Neural cell (in vitro differentiated cells): ENCODE measurements at regions not wholly inside any gene's neighbourhood (a gene's known extent, or its start where the extent isn't known, plus 50 kb on each side); places are given as distances from the start of the nearest gene placed in this dataset.

Experiments used
- EP300 ChIP-seq: fragments of 450-650 bp; conservative IDR thresholded peaks from 2 replicates; pipeline ENCODE4 v1.6.1; 2014; ENCODE audit warnings: antibody characterized with exemption, mild to moderate bottlenecking, moderate library complexity; ENCODE audit not compliant: poor library complexity, severe bottlenecking
- EZH2 ChIP-seq: fragments of 200-600, 300-800 bp; shearing (Covaris generic), sonication (generic); IDR thresholded peaks from 2 replicates; pipeline ENCODE4 v1.6.1; 2014; ENCODE audit warnings: antibody characterized with exemption, low read length, borderline replicate concordance, mild to moderate bottlenecking; ENCODE audit not compliant: insufficient read depth, poor library complexity, severe bottlenecking
- MXI1 ChIP-seq: fragments of 450-650 bp; conservative IDR thresholded peaks from 2 replicates; pipeline ENCODE4 v1.6.1; 2014; ENCODE audit warnings: antibody characterized with exemption, mild to moderate bottlenecking; ENCODE audit not compliant: poor library complexity, severe bottlenecking
- RAD21 ChIP-seq: fragments of 450-650 bp; conservative IDR thresholded peaks from 2 replicates; pipeline ENCODE4 v1.6.1; 2014; ENCODE audit warnings: antibody characterized with exemption, mild to moderate bottlenecking, moderate library complexity
- TF ChIP-seq, protein P1 (sequence below): IDR thresholded peaks from 2 replicates; pipeline ENCODE4 v1.6.1; 2012; ENCODE audit warnings: borderline replicate concordance
- TF ChIP-seq, protein P2 (sequence below): fragments of 450-650 bp; IDR thresholded peaks from 2 replicates; pipeline ENCODE4 v1.5.1; 2014; ENCODE audit warnings: antibody characterized with exemption, mild to moderate bottlenecking, moderate library complexity; ENCODE audit not compliant: poor library complexity, severe bottlenecking

DNA sequence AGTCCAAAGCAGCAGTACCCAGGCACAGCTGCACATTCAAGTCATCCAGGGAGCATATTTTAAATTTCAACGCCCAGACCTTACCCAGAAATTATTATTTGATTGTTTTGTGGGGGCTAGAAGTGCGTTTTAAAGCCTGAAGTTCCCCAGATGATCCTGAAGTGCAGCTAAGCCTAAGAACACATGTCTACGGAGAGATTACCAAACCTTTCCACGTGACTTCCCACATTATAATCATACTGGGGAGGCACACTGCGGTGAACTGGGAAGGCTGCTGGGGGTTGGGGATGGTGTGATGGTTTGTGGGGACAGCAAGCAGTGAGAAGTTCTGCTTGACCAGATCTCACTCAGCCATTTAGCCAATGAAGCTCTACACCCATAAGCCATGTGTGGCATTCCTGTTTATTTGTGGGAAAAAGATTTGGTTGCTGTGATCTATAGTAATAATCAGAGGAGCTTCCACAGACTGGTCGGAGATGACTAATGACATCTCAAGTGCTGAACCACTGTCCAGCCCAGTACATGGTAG lies 93.4 kb upstream of the CDH6 start:
- TF ChIP-seq, protein P1, sequence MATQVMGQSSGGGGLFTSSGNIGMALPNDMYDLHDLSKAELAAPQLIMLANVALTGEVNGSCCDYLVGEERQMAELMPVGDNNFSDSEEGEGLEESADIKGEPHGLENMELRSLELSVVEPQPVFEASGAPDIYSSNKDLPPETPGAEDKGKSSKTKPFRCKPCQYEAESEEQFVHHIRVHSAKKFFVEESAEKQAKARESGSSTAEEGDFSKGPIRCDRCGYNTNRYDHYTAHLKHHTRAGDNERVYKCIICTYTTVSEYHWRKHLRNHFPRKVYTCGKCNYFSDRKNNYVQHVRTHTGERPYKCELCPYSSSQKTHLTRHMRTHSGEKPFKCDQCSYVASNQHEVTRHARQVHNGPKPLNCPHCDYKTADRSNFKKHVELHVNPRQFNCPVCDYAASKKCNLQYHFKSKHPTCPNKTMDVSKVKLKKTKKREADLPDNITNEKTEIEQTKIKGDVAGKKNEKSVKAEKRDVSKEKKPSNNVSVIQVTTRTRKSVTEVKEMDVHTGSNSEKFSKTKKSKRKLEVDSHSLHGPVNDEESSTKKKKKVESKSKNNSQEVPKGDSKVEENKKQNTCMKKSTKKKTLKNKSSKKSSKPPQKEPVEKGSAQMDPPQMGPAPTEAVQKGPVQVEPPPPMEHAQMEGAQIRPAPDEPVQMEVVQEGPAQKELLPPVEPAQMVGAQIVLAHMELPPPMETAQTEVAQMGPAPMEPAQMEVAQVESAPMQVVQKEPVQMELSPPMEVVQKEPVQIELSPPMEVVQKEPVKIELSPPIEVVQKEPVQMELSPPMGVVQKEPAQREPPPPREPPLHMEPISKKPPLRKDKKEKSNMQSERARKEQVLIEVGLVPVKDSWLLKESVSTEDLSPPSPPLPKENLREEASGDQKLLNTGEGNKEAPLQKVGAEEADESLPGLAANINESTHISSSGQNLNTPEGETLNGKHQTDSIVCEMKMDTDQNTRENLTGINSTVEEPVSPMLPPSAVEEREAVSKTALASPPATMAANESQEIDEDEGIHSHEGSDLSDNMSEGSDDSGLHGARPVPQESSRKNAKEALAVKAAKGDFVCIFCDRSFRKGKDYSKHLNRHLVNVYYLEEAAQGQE = no peak
- TF ChIP-seq, protein P2, sequence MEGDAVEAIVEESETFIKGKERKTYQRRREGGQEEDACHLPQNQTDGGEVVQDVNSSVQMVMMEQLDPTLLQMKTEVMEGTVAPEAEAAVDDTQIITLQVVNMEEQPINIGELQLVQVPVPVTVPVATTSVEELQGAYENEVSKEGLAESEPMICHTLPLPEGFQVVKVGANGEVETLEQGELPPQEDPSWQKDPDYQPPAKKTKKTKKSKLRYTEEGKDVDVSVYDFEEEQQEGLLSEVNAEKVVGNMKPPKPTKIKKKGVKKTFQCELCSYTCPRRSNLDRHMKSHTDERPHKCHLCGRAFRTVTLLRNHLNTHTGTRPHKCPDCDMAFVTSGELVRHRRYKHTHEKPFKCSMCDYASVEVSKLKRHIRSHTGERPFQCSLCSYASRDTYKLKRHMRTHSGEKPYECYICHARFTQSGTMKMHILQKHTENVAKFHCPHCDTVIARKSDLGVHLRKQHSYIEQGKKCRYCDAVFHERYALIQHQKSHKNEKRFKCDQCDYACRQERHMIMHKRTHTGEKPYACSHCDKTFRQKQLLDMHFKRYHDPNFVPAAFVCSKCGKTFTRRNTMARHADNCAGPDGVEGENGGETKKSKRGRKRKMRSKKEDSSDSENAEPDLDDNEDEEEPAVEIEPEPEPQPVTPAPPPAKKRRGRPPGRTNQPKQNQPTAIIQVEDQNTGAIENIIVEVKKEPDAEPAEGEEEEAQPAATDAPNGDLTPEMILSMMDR = no peak
- no peak for TF ChIP-seq EP300
- TF ChIP-seq EZH2 = no peak
- no peak for TF ChIP-seq RAD21
- no peak for TF ChIP-seq MXI1
